Hepatocyte (in vitro differentiated cells): ENCODE measurements at regions not wholly inside any gene's neighbourhood (a gene's known extent, or its start where the extent isn't known, plus 50 kb on each side); places are given as distances from the start of the nearest gene placed in this dataset.

ENCODE experiments used
- EZH2 ChIP-seq: fragments of 200-600 bp; sonication (generic); IDR thresholded peaks from 2 replicates; pipeline ENCODE4 v1.6.1; 2016; ENCODE audit warnings: antibody characterized with exemption, mild to moderate bottlenecking, borderline replicate concordance
- EZH2phosphoT487 ChIP-seq: fragments of 200-600 bp; sonication (generic); IDR thresholded peaks from one replicate; pipeline ENCODE4 v1.6.1; 2018; ENCODE audit warnings: antibody characterized with exemption, mild to moderate bottlenecking, low read depth, moderate library complexity; ENCODE audit not compliant: unreplicated experiment, severe bottlenecking

DNA sequence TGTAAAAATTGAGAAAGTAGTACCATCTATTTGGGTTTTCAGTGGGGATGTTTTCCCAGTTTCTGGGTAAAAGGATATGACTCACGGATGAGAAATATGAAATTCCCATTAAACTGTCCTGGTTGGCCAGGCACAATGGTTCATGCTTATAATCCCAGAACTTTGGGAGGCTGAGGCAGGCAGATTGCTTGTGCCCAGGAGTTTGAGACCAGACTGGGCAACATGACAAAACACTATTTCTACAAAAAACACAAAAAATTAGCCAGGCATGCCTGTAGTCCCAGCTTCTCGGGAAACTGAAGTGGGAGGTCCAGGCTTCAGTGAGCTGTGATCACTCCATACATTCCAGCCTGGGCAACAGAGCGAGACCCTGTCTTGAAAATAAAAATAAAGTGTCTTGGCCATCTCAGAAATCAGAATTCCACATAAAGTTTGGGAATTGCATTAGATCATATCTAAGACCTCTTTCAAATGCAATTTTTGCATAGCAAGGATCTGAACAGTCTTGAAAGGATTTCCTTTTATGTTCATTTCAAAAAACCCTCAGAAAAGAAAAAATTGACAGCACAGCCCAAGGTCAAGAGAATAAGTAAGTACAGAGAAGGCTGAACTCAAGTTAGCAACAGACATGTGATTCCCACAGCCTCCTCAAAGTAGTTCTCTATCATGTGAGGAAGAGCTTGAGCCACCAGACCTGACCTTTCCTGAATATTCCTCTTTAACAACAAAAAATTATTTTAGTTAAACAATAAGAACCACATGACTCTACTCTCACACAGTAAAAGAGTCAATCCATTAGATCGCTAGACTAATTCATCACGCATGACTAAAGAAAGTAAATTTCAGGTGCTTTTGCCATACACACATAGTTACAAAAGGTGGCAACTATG is 141.5 kb upstream of the CAV2 start:
- TF ChIP-seq EZH2: no peak
- TF ChIP-seq EZH2phosphoT487: no peak
